K562 (cell line): ENCODE measurements at regions not wholly inside any gene's neighbourhood (a gene's known extent, or its start where the extent isn't known, plus 50 kb on each side); places are given as distances from the start of the nearest gene placed in this dataset.
A peak's percentile ranks its signal among the peaks of the same experiment; 100 is the strongest.

Experiments used
- ATAC-seq: fragments of 200-7000 bp; cut with Tn5 transposase; 3 replicates; pipeline ENCODE4 v1.9.1; 2020; ENCODE audit warnings: moderate library complexity
- BruUV-seq: library from RNA; stranded (reverse); fragments of 400-500 nt; replicated peaks from 2 replicates; lab custom pipeline; 2021; lab: Mats Ljungman, UMichigan
- CTCF ChIA-PET: fragments of 300-600 bp; formaldehyde crosslinking; extraction: SDS; loops from one replicate; lab custom pipeline; 2021; ENCODE audit warnings: low intra/inter-chr PET ratio; lab: Yijun Ruan, JAX
- POLR2A ChIA-PET: fragments of 300-600, 350-650 bp; sonication (Branson Sonifier 250); formaldehyde crosslinking; extraction: SDS; loops from one replicate; lab custom pipeline; 2021; ENCODE audit warnings: antibody characterized with exemption, inconsistent platforms; lab: Yijun Ruan, JAX
- DNase-seq, 4 experiments: peaks; one replicate each; pipeline versions ENCODE4 v3.0.0 to v3.0.0-alpha.2; 2011 to 2018; ENCODE audit warnings: low spot score in 3 of 4, mixed read lengths in 3 of 4; ENCODE audit errors: extremely low read depth in 1 of 4
- FAIRE-seq: peaks from 2 replicates; lab custom pipeline; 2011; peaks lifted over from hg19 to GRCh38; lab: Jason Lieb, UNC
- H2AFZ ChIP-seq: 2 replicates; pipeline ENCODE4 v1.6.0; 2011; ENCODE audit warnings: low read depth, low read length, control low read depth, inconsistent platforms
- H3K27ac ChIP-seq: fragments of 200-600 bp; 3 replicates; pipeline ENCODE4 v1.8.0; 2011; ENCODE audit warnings: low read depth, mild to moderate bottlenecking, control low read depth, inconsistent platforms, low read length, moderate library complexity, mixed read lengths; ENCODE audit errors: extremely low read depth
- H3K27me3 ChIP-seq, 2 experiments: fragments of 300-600 bp in 1 of 2; 2 replicates in 1 of 2; 3 replicates in 1 of 2; pipeline versions ENCODE4 v1.6.0 to v1.8.0; 2011; ENCODE audit warnings: inconsistent platforms in 2 of 2, low read length in 2 of 2, mild to moderate bottlenecking in 1 of 2, mixed read lengths in 1 of 2, moderate library complexity in 1 of 2; ENCODE audit not compliant: control insufficient read depth in 2 of 2, insufficient read depth in 2 of 2
- H3K36me3 ChIP-seq: fragments of 300-600 bp; 3 replicates; pipeline ENCODE4 v1.8.0; 2011; ENCODE audit warnings: mild to moderate bottlenecking, low read length, inconsistent platforms; ENCODE audit not compliant: control insufficient read depth, insufficient read depth
- H3K4me1 ChIP-seq, 2 experiments: fragments of 200-600 bp in 1 of 2; replicated peaks in 1 of 2; 2 replicates in 1 of 2; 3 replicates in 1 of 2; pipeline versions ENCODE4 v1.5.1 to v1.8.0; 2011; ENCODE audit warnings: inconsistent platforms in 2 of 2, low read length in 2 of 2, mild to moderate bottlenecking in 1 of 2, mixed read lengths in 1 of 2, moderate library complexity in 1 of 2; ENCODE audit not compliant: control insufficient read depth in 2 of 2, insufficient read depth in 2 of 2
- H3K4me2 ChIP-seq: 2 replicates; pipeline ENCODE4 v1.6.1; 2011; ENCODE audit warnings: low read length, control low read depth, inconsistent platforms, mixed read lengths; ENCODE audit not compliant: insufficient read depth
- H3K4me3 ChIP-seq: fragments of 200-600 bp; sonication (generic), shearing (Covaris generic); 2 replicates; pipeline ENCODE4 v1.5.1; 2016; ENCODE audit warnings: control low read depth, inconsistent platforms
- H3K79me2 ChIP-seq: fragments of 200-600 bp; 3 replicates; pipeline ENCODE4 v1.8.0; 2011; ENCODE audit warnings: low read length, inconsistent platforms; ENCODE audit not compliant: control insufficient read depth, insufficient read depth
- H3K9ac ChIP-seq, 2 experiments: 2 replicates each; pipeline versions ENCODE4 v1.6.0 to v1.6.1; 2011; ENCODE audit warnings: low read depth in 2 of 2, low read length in 2 of 2, control low read depth in 1 of 2, inconsistent platforms in 1 of 2, mild to moderate bottlenecking in 1 of 2, mixed read lengths in 1 of 2; ENCODE audit not compliant: insufficient read depth in 1 of 2
- H3K9me1 ChIP-seq: one replicate; pipeline ENCODE4 v1.6.0; 2011; ENCODE audit warnings: inconsistent platforms, mild to moderate bottlenecking, low read length, moderate library complexity; ENCODE audit not compliant: control insufficient read depth, insufficient read depth
- H3K9me3 ChIP-seq: replicated peaks from 2 replicates; pipeline ENCODE4 v1.5.1; 2011; ENCODE audit warnings: low read depth, low read length, inconsistent platforms; ENCODE audit not compliant: control insufficient read depth, insufficient read depth
- H4K20me1 ChIP-seq: replicated peaks from 2 replicates; pipeline ENCODE4 v1.6.1; 2011; ENCODE audit warnings: low read length, inconsistent platforms, mixed read lengths; ENCODE audit not compliant: control insufficient read depth, insufficient read depth
- ATF7 ChIP-seq: fragments of 450-650 bp; IDR thresholded peaks from 2 replicates; pipeline ENCODE4 v1.7.1; 2014; ENCODE audit warnings: mild to moderate bottlenecking, moderate library complexity
- CCAR2 ChIP-seq: fragments of 200-400 bp; formaldehyde crosslinking; IDR thresholded peaks from 2 replicates; pipeline ENCODE4 v1.6.1; 2017; ENCODE audit warnings: mild to moderate bottlenecking, low read depth, low read length
- FOXJ2 ChIP-seq: fragments of 200-800 bp; sonication (Bioruptor generic); IDR thresholded peaks from 2 replicates; pipeline ENCODE4 v1.6.1; 2016; ENCODE audit warnings: missing genetic modification characterization, missing compliant biosample characterization
- HDGF ChIP-seq: fragments of 450-650 bp; IDR thresholded peaks from 2 replicates; pipeline ENCODE4 v1.6.1; 2016
- IFI16 ChIP-seq: fragments of 250-450 bp; sonication (Bioruptor Pico); IDR thresholded peaks from 2 replicates; pipeline ENCODE4 v2.1.2; 2022; ENCODE audit warnings: mild to moderate bottlenecking, inconsistent platforms
- JUN ChIP-seq, 2 experiments: sonication (generic) in 1 of 2; formaldehyde crosslinking in 1 of 2; IDR thresholded peaks; 2 replicates each; pipeline versions ENCODE4 v1.6.1 to v1.8.0; 2012 to 2022; ENCODE audit warnings: borderline replicate concordance in 2 of 2, mild to moderate bottlenecking in 2 of 2, improper control_type of control experiment in 1 of 2, low read depth in 1 of 2, low read length in 1 of 2, missing genetic modification reagents in 1 of 2
- JUNB ChIP-seq: fragments of 450-650 bp; formaldehyde crosslinking; conservative IDR thresholded peaks from 2 replicates; pipeline ENCODE4 v1.4.0; 2020; ENCODE audit warnings: mild to moderate bottlenecking
- NFE2L1 ChIP-seq: fragments of 450-650 bp; IDR thresholded peaks from 2 replicates; pipeline ENCODE4 v1.6.1; 2016; ENCODE audit warnings: missing genetic modification characterization, low read depth, mild to moderate bottlenecking, missing compliant biosample characterization, moderate library complexity, borderline replicate concordance
- SP2 ChIP-seq: IDR thresholded peaks from 2 replicates; pipeline ENCODE4 v1.6.1; 2011; ENCODE audit warnings: mild to moderate bottlenecking, low read depth, low read length, moderate library complexity; ENCODE audit not compliant: poor library complexity, severe bottlenecking; ENCODE audit errors: extremely low read depth
- TCF7 ChIP-seq: sonication (generic); IDR thresholded peaks from 2 replicates; pipeline ENCODE4 v1.6.1; 2016; ENCODE audit warnings: antibody characterized with exemption, borderline replicate concordance
- XRCC4 ChIP-seq: IDR thresholded peaks from one replicate; pipeline ENCODE4 v1.6.1; 2011; ENCODE audit not compliant: insufficient read depth, insufficient read length; ENCODE audit errors: extremely low read depth
- ZNF584 ChIP-seq: fragments of 200-800 bp; sonication (Bioruptor generic); IDR thresholded peaks from 2 replicates; pipeline ENCODE4 v1.6.1; 2016; ENCODE audit warnings: low read depth, mild to moderate bottlenecking, missing genetic modification characterization, missing compliant biosample characterization
- ZNF77 ChIP-seq: fragments of 250-450 bp; sonication (Bioruptor Pico); IDR thresholded peaks from 2 replicates; pipeline ENCODE4 v1.5.0; 2020
- ZSCAN32 ChIP-seq: fragments of 450-650 bp; formaldehyde crosslinking; IDR thresholded peaks from 2 replicates; pipeline ENCODE4 v1.4.0; 2020; ENCODE audit warnings: mild to moderate bottlenecking, moderate library complexity
- WGBS: fragments of 100-300 bp; shearing (Covaris generic); methylation state at CpG from one replicate; pipeline ENCODE4 v1.1.6; 2016; ENCODE audit warnings: low coverage, mixed read lengths; ENCODE audit not compliant: insufficient coverage; ENCODE audit errors: missing lambda C conversion rate; 5-methylcytosine and 5-hydroxymethylcytosine counted together
- in situ Hi-C: fragments of 300-500 bp; cut with MboI; formaldehyde crosslinking; loops from 4 replicates; pipeline ENCODE4 v1.15.0; 2018; ENCODE audit warnings: inconsistent platforms, mixed read lengths
- intact Hi-C: fragments of 100-400 bp; cut with micrococcal nuclease; formaldehyde crosslinking; loops from 2 replicates; pipeline ENCODE4 v1.14.2; 2022
- TF ChIP-seq, protein P1 (sequence below): sonication (generic); formaldehyde crosslinking; IDR thresholded peaks from 2 replicates; pipeline ENCODE4 v1.8.0; 2023; ENCODE audit warnings: mild to moderate bottlenecking, missing genetic modification reagents
- TF ChIP-seq, protein P2 (sequence below): fragments of 250-450 bp; sonication (Bioruptor Pico); IDR thresholded peaks from 2 replicates; pipeline ENCODE4 v1.8.0; 2021; ENCODE audit warnings: borderline replicate concordance, mild to moderate bottlenecking, moderate library complexity; ENCODE audit not compliant: poor library complexity, severe bottlenecking

DNA sequence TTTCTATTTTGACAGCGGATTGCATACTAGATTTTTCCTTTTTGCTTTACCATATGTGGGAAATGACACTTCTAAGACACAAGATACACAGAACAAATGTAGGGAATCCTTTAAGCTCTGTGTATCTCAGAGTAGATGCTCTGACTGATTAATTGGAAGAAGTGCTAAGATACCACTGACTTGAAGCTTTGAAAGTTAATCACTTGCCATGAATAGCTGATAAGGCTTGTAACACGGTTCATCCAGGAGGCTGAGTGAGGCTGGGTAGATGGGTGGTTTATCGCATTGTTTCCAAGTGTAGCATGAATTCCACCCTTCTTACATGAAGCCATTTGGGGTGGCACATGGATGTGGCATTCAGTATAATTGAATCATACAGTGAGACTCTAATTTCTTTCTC lies 654.1 kb upstream of the RBFOX1 start:
- no peaks in the 10 kb centered on the region for H3K4me1 ChIP-seq
- ATAC-seq (no peak), DNase-seq (no peak), FAIRE-seq (no peak)
- BruUV-seq, result no TSS peak
- in situ Hi-C loops, result loop anchor here (25.0 kb wide), 1 partner anchor 1509 kb away; no protein-coding TSS in a partner anchor
- H3K36me3 ChIP-seq, result no peaks in the 10 kb centered on the region
- TF ChIP-seq SP2 (no peak), HDGF (no peak)
- H4K20me1 ChIP-seq, result no peaks in the 10 kb centered on the region
- no peak overlapping the region for H3K27ac ChIP-seq
- no peak overlapping the region for H3K9ac ChIP-seq
- no peak overlapping the region for H3K4me2 ChIP-seq
- H3K9me3 ChIP-seq, result no peaks in the 10 kb centered on the region
- POLR2A ChIA-PET, result no interaction called here
- intact Hi-C loops, result no loop called here
- no peak overlapping the region for H2AFZ ChIP-seq
- H3K9me1 ChIP-seq, result no peaks in the 10 kb centered on the region
- CTCF ChIA-PET, result no interaction called here
- H3K4me3 ChIP-seq, result no peak overlapping the region
- WGBS, result 0% methylated on average over 3 of the region's 3 CpGs
- H3K27me3 ChIP-seq, result no peaks in the 10 kb centered on the region
- H3K79me2 ChIP-seq, result no peaks in the 10 kb centered on the region

DNA sequence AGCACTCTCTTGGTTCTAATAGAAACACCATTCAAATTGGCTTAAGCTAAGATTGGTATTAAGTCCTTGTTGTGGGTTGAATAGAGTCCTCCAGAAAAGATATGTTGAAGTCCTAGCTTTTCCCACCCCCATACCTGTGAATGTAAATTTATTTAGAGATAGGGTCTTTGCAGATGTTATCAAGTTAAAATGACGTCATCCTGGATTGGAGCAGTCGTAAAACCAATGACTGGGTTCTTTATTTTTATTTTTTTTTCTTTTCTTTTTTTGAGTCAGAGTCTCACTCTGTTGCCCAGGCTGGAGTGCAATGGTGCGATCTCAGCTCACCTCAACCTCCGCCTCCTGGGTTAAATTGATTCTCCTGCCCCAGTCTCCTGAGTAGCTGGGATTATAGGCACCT lies 658.6 kb upstream of the RBFOX1 start:
- Histone ChIP-seq H4K20me1 (no peaks in the 10 kb centered on the region), H3K27me3 (peaks cover 0 to 2% of the 10 kb centered on the region in 2 experiments; a peak in 1 of 5 replicates), H3K9ac (no peak overlapping the region), H3K4me2 (no peak overlapping the region), H2AFZ (no peak overlapping the region), H3K9me1 (no peaks in the 10 kb centered on the region), H3K36me3 (no peaks in the 10 kb centered on the region), H3K4me1 (no peaks in the 10 kb centered on the region), H3K9me3 (no peaks in the 10 kb centered on the region), H3K79me2 (no peaks in the 10 kb centered on the region), H3K4me3 (no peak overlapping the region), H3K27ac (no peak overlapping the region)
- ChIA-PET POLR2A (interaction anchor here (1.0 kb wide), 1 partner anchor 10 kb away, joined by 4 read pairs; no protein-coding TSS in a partner anchor), CTCF (no interaction called here)
- FAIRE-seq (no peak), ATAC-seq (no peak), DNase-seq (no peak)
- intact Hi-C loops (no loop called here), in situ Hi-C loops (no loop called here)
- BruUV-seq, result no TSS peak
- 0% methylated on average over 4 of the region's 4 CpGs for WGBS
- TF ChIP-seq, protein P1, sequence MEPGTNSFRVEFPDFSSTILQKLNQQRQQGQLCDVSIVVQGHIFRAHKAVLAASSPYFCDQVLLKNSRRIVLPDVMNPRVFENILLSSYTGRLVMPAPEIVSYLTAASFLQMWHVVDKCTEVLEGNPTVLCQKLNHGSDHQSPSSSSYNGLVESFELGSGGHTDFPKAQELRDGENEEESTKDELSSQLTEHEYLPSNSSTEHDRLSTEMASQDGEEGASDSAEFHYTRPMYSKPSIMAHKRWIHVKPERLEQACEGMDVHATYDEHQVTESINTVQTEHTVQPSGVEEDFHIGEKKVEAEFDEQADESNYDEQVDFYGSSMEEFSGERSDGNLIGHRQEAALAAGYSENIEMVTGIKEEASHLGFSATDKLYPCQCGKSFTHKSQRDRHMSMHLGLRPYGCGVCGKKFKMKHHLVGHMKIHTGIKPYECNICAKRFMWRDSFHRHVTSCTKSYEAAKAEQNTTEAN (CRISPR knock-in tag), result no peak
- no peak for TF ChIP-seq CCAR2
- no peak for TF ChIP-seq IFI16
- no peak for TF ChIP-seq ZNF77 (CRISPR knock-in tag)
- peak; percentile 71; the same call in 1 of the 2 replicates for TF ChIP-seq ATF7
- no peak for TF ChIP-seq FOXJ2
- TF ChIP-seq JUN (IDR thresholded peaks at IDR 0.05; ENCODE audit: borderline replicate concordance, low read depth, low read length), result no peak
- TF ChIP-seq JUN (CRISPR knock-in tag; IDR thresholded peaks at IDR 0.05; ENCODE audit: borderline replicate concordance), result no peak
- TF ChIP-seq XRCC4, result no peak
- TF ChIP-seq JUNB, result 0 out of 2 replicates have a peak, but pooled peaks have one; percentile 37
- no peak for TF ChIP-seq ZSCAN32 (CRISPR knock-in tag)
- no peak for TF ChIP-seq NFE2L1 (tag)
- no peak for TF ChIP-seq TCF7
- TF ChIP-seq, protein P2, sequence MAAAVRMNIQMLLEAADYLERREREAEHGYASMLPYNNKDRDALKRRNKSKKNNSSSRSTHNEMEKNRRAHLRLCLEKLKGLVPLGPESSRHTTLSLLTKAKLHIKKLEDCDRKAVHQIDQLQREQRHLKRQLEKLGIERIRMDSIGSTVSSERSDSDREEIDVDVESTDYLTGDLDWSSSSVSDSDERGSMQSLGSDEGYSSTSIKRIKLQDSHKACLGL (CRISPR knock-in tag), result no peak
- no peak for TF ChIP-seq ZNF584 (CRISPR knock-in tag)
